ENCODE measurements at regions not wholly inside any gene's neighbourhood (a gene's known extent, or its start where the extent isn't known, plus 50 kb on each side); places are given as distances from the start of the nearest gene placed in this dataset.
A peak's percentile ranks its signal among the peaks of the same experiment; 100 is the strongest.

DNA sequence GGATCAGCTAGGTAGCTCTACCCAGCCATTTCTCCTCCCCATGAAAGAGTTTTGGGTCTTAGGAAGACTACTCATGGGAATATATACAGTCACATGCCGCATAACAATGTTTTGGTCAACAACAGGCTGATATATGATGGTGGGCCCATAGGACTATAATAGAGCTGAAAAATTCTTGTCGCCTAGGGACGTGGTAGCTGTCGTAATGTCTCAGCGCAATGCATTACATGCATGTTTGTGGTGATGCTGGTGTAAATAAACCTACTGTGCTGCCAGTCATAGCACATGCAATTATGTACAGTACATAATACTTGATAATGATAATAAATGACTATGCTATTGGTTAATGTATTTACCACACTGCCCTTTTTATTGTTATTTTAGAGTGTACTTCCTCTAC, 78.2 kb upstream of the DLX6 start:
- no peak for DNase-seq (ENCODE audit: low read depth)

- no peak for DNase-seq (ENCODE audit: low read depth)
Observed at GRCh38 chr7:96928965-96929364, 76.4 kb upstream of the DLX6 start.

- DNase-seq (ENCODE audit: low read depth): no peak
Observed at GRCh38 chr7:96931891-96932290, 73.5 kb upstream of the DLX6 start.

GRCh38 chr7:96933067-96933645, 72.2 kb upstream of the DLX6 start:
- no peak for DNase-seq (ENCODE audit: low read depth)

GRCh38 chr7:96936621-96937020, 68.7 kb upstream of the DLX6 start:
- DNase-seq (ENCODE audit: low read depth): no peak

DNA sequence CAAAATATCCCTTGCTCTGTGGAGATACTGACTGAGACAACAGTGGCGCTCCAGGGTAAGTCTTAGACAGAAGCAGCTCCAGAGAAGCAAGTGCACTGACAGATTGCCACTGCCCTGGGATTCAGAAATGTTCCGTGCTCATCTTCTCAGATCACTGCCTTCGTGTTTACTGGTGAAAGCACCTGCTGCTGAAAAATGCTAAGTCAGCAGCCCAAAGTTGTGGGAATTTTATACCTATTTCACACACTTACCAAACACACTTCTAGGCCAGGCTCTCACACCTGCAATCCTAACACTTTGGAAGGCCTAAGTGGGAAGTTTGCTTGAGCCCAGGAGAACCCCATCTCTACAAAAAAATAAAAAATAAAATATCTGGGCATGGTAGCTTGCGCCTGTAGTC, 63.2 kb upstream of the DLX6 start:
- no peak for DNase-seq (ENCODE audit: low read depth)

DNA sequence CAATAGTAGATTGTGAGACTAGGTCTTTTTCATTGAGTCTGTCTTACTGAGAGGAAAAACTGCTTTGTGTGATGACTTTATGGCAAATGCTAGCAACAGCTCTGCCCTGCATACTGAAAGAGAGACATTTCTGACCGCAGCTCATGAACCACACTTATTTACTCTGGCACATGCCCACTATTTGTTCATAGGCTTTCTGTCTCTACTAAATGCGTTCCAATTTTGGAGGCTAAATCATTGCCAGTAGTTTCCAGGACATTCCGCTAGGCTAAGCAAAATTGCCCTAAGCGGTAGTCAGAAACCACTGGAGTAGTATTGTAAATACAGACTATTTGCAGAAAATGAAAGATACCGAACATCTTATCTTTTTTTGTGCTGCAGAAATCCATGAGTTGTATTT, 55.6 kb upstream of the DLX6 start:
- DNase-seq (ENCODE audit: low read depth): peak; percentile 97

DNA sequence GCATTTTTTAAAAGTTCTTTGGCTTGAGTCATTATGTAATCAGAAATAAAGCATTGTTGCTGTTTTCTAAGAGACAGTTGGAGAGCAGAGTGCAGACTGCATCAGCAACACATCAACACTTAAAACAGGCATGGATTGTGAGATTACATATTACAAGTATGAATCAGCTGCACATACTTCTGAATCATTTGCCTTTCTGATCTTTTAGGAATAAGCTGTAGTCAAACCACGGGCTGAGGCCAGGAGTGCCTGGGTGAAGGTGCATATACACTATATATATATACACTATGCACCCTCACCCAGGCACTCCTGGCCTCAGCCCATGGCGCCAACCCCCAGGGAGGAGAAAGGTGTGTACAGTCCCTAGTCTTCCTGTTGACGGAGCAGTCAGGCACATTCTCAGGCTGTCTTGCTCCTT, 52.4 kb upstream of the DLX6 start:
- peak; percentile 64 for DNase-seq (ENCODE audit: low read depth)

GRCh38 chr7:96953676-96954513, 51.5 kb upstream of the DLX6 start:
- peak; percentile 14 for DNase-seq (ENCODE audit: low read depth)

Data from stromal cell of bone marrow (primary cell).